ENCODE measurements at regions not wholly inside any gene's neighbourhood (a gene's known extent, or its start where the extent isn't known, plus 50 kb on each side); places are given as distances from the start of the nearest gene placed in this dataset.

DNA sequence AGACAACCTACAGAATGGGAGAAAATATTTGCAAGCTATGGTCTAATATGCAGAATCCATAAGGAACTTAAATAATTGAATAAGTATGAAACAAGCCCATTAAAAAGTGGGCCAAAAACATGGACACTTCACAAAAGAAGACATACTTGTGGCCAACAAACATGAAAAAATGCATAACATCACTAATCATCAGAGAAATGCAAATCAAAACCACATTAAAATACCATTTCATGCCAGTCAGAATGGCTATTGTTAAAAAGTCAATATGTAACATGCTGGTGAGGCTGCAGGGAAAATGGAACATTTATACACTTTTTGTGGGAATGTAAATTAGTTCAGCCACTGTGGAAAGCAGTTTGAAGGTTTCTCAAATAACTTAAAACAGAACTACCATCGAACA lies 945.4 kb upstream of the FLRT2 start:
- H3K4me3 ChIP-seq (ENCODE audit: low read length) = no peak overlapping the region
- DNase-seq (ENCODE audit: low read depth) = no peak

GRCh38 chr14:84591827-84592445 lies 938.0 kb upstream of the FLRT2 start:
- TF ChIP-seq, protein P1, sequence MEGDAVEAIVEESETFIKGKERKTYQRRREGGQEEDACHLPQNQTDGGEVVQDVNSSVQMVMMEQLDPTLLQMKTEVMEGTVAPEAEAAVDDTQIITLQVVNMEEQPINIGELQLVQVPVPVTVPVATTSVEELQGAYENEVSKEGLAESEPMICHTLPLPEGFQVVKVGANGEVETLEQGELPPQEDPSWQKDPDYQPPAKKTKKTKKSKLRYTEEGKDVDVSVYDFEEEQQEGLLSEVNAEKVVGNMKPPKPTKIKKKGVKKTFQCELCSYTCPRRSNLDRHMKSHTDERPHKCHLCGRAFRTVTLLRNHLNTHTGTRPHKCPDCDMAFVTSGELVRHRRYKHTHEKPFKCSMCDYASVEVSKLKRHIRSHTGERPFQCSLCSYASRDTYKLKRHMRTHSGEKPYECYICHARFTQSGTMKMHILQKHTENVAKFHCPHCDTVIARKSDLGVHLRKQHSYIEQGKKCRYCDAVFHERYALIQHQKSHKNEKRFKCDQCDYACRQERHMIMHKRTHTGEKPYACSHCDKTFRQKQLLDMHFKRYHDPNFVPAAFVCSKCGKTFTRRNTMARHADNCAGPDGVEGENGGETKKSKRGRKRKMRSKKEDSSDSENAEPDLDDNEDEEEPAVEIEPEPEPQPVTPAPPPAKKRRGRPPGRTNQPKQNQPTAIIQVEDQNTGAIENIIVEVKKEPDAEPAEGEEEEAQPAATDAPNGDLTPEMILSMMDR (conservative IDR thresholded peaks at IDR 0.05; ENCODE audit: low read length) = no peak
- no peak for DNase-seq (ENCODE audit: low read depth)

More for the DNA sequence above, 945.4 kb upstream of the FLRT2 start:
- TF ChIP-seq, protein P1 (conservative IDR thresholded peaks at IDR 0.05; ENCODE audit: low read length) = no peak

DNA sequence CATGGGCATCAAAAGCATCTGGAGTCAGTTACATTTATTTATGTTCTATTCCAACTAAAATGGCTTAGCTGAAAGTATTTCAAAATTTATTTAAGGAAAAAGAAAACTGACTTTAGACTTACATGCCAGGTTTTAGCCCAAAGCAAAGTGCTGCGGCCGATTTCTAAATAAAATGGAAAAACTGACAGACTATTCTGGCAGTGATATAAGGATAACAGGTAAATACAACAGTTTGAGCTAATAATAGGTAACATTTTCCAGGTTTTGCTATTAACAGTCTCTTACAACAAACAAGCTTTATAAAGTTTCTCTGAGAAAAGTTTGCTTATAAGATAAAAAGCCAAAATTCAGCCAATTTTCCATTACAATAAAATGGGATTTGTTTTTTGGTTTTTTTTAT lies 937.2 kb upstream of the FLRT2 start:
- TF ChIP-seq, protein P1 (conservative IDR thresholded peaks at IDR 0.05; ENCODE audit: low read length) = no peak
- H3K4me3 ChIP-seq (ENCODE audit: low read length) = no peak overlapping the region
- no peak for DNase-seq (ENCODE audit: low read depth)

More at GRCh38 chr14:84591827-84592445, 938.0 kb upstream of the FLRT2 start:
- H3K4me3 ChIP-seq (ENCODE audit: low read length) = no peak overlapping the region

DNA sequence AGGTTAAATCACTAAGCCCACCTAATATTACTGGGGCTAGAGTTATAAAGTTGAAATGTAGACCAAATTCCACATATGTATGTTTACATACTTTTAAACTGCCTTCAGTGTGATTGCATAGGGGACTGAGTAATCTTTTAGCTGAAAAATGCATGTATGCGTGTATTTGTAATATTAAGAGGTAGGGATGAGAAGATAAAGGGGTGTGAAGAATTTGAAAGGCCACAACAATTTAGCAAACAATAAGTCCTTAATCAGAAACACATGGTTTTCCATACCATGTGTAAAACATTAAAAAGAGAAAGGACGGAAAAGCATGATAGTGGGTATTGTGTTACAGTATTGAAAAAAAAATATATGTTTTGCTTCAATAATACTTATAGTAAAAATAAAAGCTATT lies 919.9 kb upstream of the FLRT2 start:
- no peak for DNase-seq (ENCODE audit: low read depth)
- TF ChIP-seq, protein P1 (conservative IDR thresholded peaks at IDR 0.05; ENCODE audit: low read length) = no peak
- no peak overlapping the region for H3K4me3 ChIP-seq (ENCODE audit: low read length)

- TF ChIP-seq, protein P1 (conservative IDR thresholded peaks at IDR 0.05; ENCODE audit: low read length) = no peak
- no peak overlapping the region for H3K4me3 ChIP-seq (ENCODE audit: low read length)
- DNase-seq (ENCODE audit: low read depth) = no peak
Observed at GRCh38 chr14:84622357-84622756, 907.6 kb upstream of the FLRT2 start.

- no peak for DNase-seq (ENCODE audit: low read depth)
- H3K4me3 ChIP-seq (ENCODE audit: low read length) = no peak overlapping the region
- TF ChIP-seq, protein P1 (conservative IDR thresholded peaks at IDR 0.05; ENCODE audit: low read length) = no peak
Observed at GRCh38 chr14:84643446-84643845, 886.5 kb upstream of the FLRT2 start.

DNA sequence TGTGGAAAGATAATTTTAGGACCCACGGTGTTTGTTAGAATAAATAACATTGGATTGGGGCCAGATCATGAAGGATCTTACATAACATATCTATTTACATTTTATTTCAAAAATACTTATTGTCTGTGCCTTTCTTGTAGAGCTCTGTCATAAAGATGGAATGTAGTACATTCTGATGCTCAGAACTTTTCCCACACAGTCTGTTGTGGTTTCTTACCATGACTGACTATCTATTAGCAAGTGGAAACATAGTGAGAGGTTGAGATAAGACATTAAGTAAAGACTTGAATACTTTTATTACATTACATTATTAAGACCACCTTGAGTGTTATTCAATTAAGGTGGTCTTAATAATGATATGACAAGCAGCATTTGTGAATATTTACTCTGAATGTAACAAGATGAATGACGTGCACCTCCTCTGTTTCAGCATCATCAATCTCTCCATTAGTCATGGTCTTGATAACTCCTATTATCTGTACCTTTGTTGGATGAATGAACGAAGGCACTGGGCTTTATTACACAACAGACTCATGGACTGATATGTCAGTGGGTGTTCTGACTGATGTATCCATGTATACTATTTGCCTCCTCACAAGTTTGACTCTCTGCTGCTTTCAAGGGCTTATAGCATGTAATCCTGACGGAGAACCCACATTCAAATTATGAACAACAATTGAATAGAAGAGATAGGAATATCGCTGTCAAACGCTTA lies 883.0 kb upstream of the FLRT2 start:
- no peak overlapping the region for H3K4me3 ChIP-seq (ENCODE audit: low read length)
- no peak for DNase-seq (ENCODE audit: low read depth)
- TF ChIP-seq, protein P1 (conservative IDR thresholded peaks at IDR 0.05; ENCODE audit: low read length) = no peak
